GM06990 (cell line): ENCODE measurements at regions not wholly inside any gene's neighbourhood (a gene's known extent, or its start where the extent isn't known, plus 50 kb on each side); places are given as distances from the start of the nearest gene placed in this dataset.

Experiments used
- DNase-seq: peaks from one replicate; pipeline ENCODE4 v3.0.0-alpha.2; 2011; ENCODE audit not compliant: insufficient read length; ENCODE audit errors: extremely low read depth
- H3K27me3 ChIP-seq: replicated peaks from 2 replicates; pipeline ENCODE4 v1.6.0; 2011; ENCODE audit warnings: low read length; ENCODE audit not compliant: control insufficient read depth, insufficient read depth
- H3K36me3 ChIP-seq: 2 replicates; pipeline ENCODE4 v1.5.1; 2011; ENCODE audit warnings: low read length; ENCODE audit not compliant: control insufficient read depth, insufficient read depth
- H3K4me3 ChIP-seq: replicated peaks from 2 replicates; pipeline ENCODE4 v1.5.1; 2011; ENCODE audit warnings: low read depth, mild to moderate bottlenecking, control low read depth, low read length
- TF ChIP-seq, protein P1 (sequence below): IDR thresholded peaks from 2 replicates; pipeline ENCODE4 v1.5.1; 2011; ENCODE audit warnings: low read length, control low read depth, mild to moderate bottlenecking, inconsistent platforms; ENCODE audit not compliant: insufficient read depth, poor library complexity, severe bottlenecking

DNA sequence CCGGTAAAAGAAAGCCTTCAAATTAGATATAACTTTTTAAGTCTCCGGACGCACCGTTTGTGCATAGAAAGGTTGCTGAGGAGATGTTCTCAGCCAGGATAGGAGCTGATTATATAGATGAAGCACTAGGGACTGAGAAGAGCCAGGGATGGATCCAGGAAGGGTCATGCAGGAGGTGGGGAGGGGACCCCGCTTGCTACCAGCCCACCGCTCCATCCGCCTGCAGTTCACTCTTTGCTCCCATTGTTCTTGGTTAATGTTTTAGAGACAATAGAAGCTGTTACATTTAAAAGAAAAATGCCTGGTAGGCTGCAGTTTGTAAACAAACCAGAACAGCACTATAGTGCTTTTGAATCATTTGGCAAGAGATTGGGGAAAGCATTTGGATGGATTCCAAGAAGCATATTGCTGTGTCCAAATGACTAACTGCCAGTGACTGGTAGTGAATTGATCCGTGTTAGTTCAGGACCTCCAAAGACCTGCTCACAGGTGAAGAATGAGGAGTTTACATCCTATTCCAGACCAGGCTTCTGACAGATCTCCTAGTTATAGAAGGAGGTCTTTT is 175.9 kb upstream of the TAC1 start:
- Histone ChIP-seq H3K4me3 (no peak overlapping the region), H3K27me3 (no peaks in the 10 kb centered on the region), H3K36me3 (no peaks in the 10 kb centered on the region)
- no peak for DNase-seq
- TF ChIP-seq, protein P1, sequence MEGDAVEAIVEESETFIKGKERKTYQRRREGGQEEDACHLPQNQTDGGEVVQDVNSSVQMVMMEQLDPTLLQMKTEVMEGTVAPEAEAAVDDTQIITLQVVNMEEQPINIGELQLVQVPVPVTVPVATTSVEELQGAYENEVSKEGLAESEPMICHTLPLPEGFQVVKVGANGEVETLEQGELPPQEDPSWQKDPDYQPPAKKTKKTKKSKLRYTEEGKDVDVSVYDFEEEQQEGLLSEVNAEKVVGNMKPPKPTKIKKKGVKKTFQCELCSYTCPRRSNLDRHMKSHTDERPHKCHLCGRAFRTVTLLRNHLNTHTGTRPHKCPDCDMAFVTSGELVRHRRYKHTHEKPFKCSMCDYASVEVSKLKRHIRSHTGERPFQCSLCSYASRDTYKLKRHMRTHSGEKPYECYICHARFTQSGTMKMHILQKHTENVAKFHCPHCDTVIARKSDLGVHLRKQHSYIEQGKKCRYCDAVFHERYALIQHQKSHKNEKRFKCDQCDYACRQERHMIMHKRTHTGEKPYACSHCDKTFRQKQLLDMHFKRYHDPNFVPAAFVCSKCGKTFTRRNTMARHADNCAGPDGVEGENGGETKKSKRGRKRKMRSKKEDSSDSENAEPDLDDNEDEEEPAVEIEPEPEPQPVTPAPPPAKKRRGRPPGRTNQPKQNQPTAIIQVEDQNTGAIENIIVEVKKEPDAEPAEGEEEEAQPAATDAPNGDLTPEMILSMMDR: no peak

DNA sequence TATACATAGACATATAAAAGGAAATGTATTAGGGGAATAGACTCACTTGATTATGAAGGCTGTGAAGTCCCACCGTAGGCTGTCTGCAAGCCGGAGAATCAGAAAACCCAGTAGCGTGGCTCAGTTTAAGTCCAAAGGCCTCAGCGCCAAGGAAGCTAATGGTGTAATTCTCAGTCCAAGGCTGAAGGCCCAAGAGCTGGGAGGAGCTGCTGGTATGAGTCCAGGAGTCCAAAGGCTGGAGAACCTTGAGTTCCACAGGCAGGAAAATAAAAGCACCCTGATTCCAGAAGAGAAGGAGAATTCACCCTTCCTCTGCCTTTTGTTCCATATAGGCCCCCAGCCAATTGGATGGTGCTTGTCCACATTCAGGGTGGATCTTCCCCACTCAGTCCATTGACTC is 166.2 kb upstream of the TAC1 start:
- no peak for DNase-seq
- TF ChIP-seq, protein P1: no peak
- H3K36me3 ChIP-seq: no peaks in the 10 kb centered on the region
- H3K4me3 ChIP-seq: no peak overlapping the region
- H3K27me3 ChIP-seq: no peaks in the 10 kb centered on the region

DNA sequence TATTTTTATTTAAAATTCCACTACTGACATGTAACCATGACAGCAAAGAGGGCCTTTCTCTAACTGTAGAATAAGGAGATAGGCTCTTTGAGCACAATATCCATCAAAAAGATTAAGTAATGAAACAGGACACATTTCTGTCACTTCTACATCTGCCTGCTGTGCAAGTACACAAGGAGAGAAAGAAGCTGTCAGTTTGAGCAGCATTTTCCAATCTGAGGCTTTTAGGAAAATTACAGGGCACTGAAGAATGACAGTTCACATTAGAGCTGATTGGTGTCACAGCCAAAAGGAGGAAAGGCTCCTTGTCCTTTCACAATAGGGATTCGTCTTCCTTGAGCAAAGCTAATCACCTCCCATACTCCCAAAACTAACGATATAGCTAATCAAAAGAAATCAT is 158.8 kb upstream of the TAC1 start:
- DNase-seq: no peak
- TF ChIP-seq, protein P1: no peak
- no peak overlapping the region for H3K4me3 ChIP-seq

DNA sequence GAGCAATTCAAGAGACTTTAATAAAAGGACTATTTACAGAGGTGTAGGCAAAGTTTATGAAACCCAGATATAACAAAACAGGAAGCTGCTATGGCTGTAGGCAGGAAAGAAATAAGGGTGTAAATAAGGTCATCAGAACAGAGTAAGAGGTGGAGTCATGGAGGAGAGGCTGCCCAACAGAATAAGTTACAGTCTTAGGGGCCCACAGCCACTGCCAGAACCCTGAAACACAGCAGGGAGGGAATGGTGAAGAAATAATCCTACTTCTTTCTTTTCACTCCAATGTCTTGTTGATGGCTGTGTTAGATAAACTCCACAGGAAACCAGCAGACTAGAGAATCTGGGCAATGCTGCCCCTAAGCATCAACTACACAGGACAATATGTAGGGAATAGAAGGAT is 155.8 kb upstream of the TAC1 start:
- H3K4me3 ChIP-seq: no peak overlapping the region
- DNase-seq: no peak
- TF ChIP-seq, protein P1: no peak
- no peaks in the 10 kb centered on the region for H3K27me3 ChIP-seq
- no peaks in the 10 kb centered on the region for H3K36me3 ChIP-seq

More for the DNA sequence above, 158.8 kb upstream of the TAC1 start:
- no peaks in the 10 kb centered on the region for H3K27me3 ChIP-seq
- no peaks in the 10 kb centered on the region for H3K36me3 ChIP-seq

DNA sequence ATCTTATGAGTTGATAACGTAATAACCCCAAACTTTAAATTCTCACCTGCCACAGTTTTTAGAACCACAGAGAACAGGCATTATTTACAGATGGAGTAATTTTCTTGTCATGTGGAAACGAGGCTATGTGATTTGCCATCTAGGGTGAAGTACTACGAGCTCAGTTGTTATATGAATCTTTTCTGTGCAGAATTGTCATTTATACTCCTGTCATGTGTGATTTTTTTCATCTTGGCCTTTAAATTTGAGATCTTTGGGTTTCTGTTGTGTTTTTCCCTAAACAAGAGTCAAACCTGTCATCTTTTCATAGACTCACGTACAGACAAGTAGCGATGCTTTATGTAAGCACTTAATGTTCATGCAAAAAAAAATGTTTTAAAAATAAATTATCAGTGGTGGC is 153.7 kb upstream of the TAC1 start:
- no peak for DNase-seq
- no peaks in the 10 kb centered on the region for H3K27me3 ChIP-seq
- no peaks in the 10 kb centered on the region for H3K36me3 ChIP-seq
- no peak overlapping the region for H3K4me3 ChIP-seq
- TF ChIP-seq, protein P1: no peak

DNA sequence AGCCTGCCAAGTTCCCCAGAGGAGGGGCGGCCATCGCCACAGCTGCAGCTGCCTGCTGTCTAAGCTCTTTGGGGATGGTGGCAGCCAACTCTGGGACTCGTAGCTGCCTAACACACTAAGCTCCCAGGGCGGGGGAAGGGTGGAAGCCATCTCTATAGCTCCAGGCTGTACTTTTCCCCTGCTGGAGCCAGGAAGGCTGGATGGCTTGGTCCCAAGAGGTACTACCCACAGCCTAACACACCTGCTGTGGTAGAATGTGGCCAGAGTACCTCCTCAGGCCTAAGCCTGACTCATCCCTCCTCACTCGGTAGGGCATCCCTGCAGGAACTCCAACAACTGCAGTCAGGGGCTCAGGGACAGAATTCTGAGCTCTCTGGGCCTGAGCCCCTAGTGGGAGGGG is 151.7 kb upstream of the TAC1 start:
- H3K36me3 ChIP-seq: no peaks in the 10 kb centered on the region
- H3K4me3 ChIP-seq: no peak overlapping the region
- no peak for DNase-seq
- TF ChIP-seq, protein P1: no peak
- no peaks in the 10 kb centered on the region for H3K27me3 ChIP-seq
